ENCODE measurements at regions not wholly inside any gene's neighbourhood (a gene's known extent, or its start where the extent isn't known, plus 50 kb on each side); places are given as distances from the start of the nearest gene placed in this dataset.

DNA sequence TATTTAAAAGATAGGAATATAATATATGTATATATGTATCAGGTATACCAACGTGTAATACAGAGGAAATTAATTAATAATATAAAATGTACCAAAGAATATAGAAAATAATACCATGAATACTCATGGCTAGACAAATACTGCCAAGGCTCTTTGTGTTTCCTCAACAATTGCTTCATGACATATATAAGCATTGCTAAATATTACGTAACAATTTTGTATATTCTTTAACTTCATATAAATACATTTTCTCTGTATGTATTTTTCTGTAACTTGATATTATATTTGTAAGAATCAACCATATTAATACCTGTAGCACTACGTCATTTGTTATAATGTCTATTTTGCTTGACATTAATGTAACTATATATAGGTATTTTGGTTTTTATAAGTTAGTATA, 104.0 kb downstream of the CEP44 start:
- TF ChIP-seq, protein P1, sequence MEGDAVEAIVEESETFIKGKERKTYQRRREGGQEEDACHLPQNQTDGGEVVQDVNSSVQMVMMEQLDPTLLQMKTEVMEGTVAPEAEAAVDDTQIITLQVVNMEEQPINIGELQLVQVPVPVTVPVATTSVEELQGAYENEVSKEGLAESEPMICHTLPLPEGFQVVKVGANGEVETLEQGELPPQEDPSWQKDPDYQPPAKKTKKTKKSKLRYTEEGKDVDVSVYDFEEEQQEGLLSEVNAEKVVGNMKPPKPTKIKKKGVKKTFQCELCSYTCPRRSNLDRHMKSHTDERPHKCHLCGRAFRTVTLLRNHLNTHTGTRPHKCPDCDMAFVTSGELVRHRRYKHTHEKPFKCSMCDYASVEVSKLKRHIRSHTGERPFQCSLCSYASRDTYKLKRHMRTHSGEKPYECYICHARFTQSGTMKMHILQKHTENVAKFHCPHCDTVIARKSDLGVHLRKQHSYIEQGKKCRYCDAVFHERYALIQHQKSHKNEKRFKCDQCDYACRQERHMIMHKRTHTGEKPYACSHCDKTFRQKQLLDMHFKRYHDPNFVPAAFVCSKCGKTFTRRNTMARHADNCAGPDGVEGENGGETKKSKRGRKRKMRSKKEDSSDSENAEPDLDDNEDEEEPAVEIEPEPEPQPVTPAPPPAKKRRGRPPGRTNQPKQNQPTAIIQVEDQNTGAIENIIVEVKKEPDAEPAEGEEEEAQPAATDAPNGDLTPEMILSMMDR (conservative IDR thresholded peaks at IDR 0.05 in 1 of 2, IDR thresholded peaks at IDR 0.05 in 1 of 2; ENCODE audit: low read depth in 1 of 2, low read length in 2 of 2) = no peak
- TF ChIP-seq EZH2 (IDR thresholded peaks at IDR 0.05; ENCODE audit: low read length, missing control alignments) = no peak

Measured in fibroblast of lung (primary cell).